Caco-2 (cell line): ENCODE measurements at regions not wholly inside any gene's neighbourhood (a gene's known extent, or its start where the extent isn't known, plus 50 kb on each side); places are given as distances from the start of the nearest gene placed in this dataset.

ENCODE experiments used
- BruUV-seq: library from RNA; stranded (reverse); fragments of 400-500 nt; replicated peaks from 2 replicates; lab custom pipeline; 2021; lab: Mats Ljungman, UMichigan
- CTCF ChIA-PET: fragments of 300-600 bp; sonication (Branson Sonifier 250); formaldehyde crosslinking; loops from one replicate; lab custom pipeline; 2022; ENCODE audit warnings: antibody characterized with exemption; lab: Charles Lee
- POLR2A ChIA-PET: fragments of 300-600 bp; sonication (Branson Sonifier 250); formaldehyde crosslinking; loops from one replicate; lab custom pipeline; 2022; ENCODE audit warnings: antibody characterized with exemption; lab: Charles Lee
- DNase-seq, 2 experiments: peaks; one replicate each; pipeline versions ENCODE4 v3.0.0 to v3.0.0-alpha.2; 2020 to 2022
- H3K27me3 ChIP-seq: replicated peaks from 2 replicates; pipeline ENCODE4 v1.6.0; 2011; ENCODE audit warnings: low read length; ENCODE audit not compliant: control insufficient read depth, insufficient read depth
- H3K36me3 ChIP-seq: 2 replicates; pipeline ENCODE4 v1.5.1; 2011; ENCODE audit warnings: low read length; ENCODE audit not compliant: control insufficient read depth, insufficient read depth
- H3K4me1 ChIP-seq: fragments of 250-450 bp; sonication (Bioruptor Pico); 2 replicates; pipeline ENCODE4 v1.5.1; 2020; ENCODE audit warnings: mild to moderate bottlenecking
- H3K4me3 ChIP-seq: 2 replicates; pipeline ENCODE4 v1.5.1; 2011; ENCODE audit warnings: low read depth, mild to moderate bottlenecking, control low read depth, low read length
- H3K9me3 ChIP-seq: fragments of 250-450 bp; sonication (Bioruptor Pico); 2 replicates; pipeline ENCODE4 v1.5.1; 2020; ENCODE audit warnings: mild to moderate bottlenecking, moderate library complexity
- H3K27ac Mint-ChIP-seq: one replicate; pipeline ENCODE4 v1.8.0; 2022; ENCODE audit warnings: mixed read lengths; ENCODE audit not compliant: unreplicated experiment
- H3K27me3 Mint-ChIP-seq: one replicate; pipeline ENCODE4 v1.8.0; 2022; ENCODE audit warnings: mixed read lengths; ENCODE audit not compliant: insufficient read depth, unreplicated experiment
- H3K36me3 Mint-ChIP-seq: one replicate; pipeline ENCODE4 v1.8.0; 2022; ENCODE audit warnings: mild to moderate bottlenecking, mixed read lengths; ENCODE audit not compliant: insufficient read depth, unreplicated experiment
- H3K4me1 Mint-ChIP-seq: one replicate; pipeline ENCODE4 v1.8.0; 2022; ENCODE audit warnings: low read depth, mixed read lengths; ENCODE audit not compliant: unreplicated experiment
- H3K4me3 Mint-ChIP-seq: one replicate; pipeline ENCODE4 v1.8.0; 2022; ENCODE audit warnings: mild to moderate bottlenecking, moderate library complexity, mixed read lengths; ENCODE audit not compliant: unreplicated experiment
- H3K9me3 Mint-ChIP-seq: one replicate; pipeline ENCODE4 v1.8.0; 2022; ENCODE audit warnings: mixed read lengths; ENCODE audit not compliant: unreplicated experiment
- CTCF ChIP-seq, 2 experiments: fragments of 200-600 bp in 1 of 2; IDR thresholded peaks; 1 replicate in 1 of 2; 2 replicates in 1 of 2; pipeline versions ENCODE4 v1.5.1 to v1.8.0; 2011 to 2022; ENCODE audit warnings: antibody characterized with exemption in 1 of 2, control low read depth in 1 of 2, inconsistent platforms in 1 of 2, low read depth in 1 of 2, low read length in 1 of 2, mild to moderate bottlenecking in 1 of 2, moderate library complexity in 1 of 2; ENCODE audit not compliant: insufficient read depth in 1 of 2, severe bottlenecking in 1 of 2, unreplicated experiment in 1 of 2
- intact Hi-C: fragments of 100-400 bp; cut with micrococcal nuclease; formaldehyde crosslinking; loops from one replicate; pipeline ENCODE4 v1.10.0; 2022; ENCODE audit not compliant: unreplicated experiment

- Mint-ChIP-seq H3K4me3 (no peak overlapping the region), H3K27me3 (no peaks in the 10 kb centered on the region), H3K9me3 (no peaks in the 10 kb centered on the region), H3K27ac (no peak overlapping the region), H3K36me3 (no peaks in the 10 kb centered on the region), H3K4me1 (no peaks in the 10 kb centered on the region)
- TF ChIP-seq CTCF (IDR thresholded peaks at IDR 0.05; ENCODE audit: insufficient read depth in 1 of 2, low read depth in 1 of 2, low read length in 1 of 2, severe bottlenecking in 1 of 2, unreplicated experiment in 1 of 2) = no peak
- intact Hi-C loops = no loop called here
- Histone ChIP-seq H3K27me3 (no peaks in the 10 kb centered on the region), H3K9me3 (no peaks in the 10 kb centered on the region), H3K36me3 (no peaks in the 10 kb centered on the region), H3K4me3 (no peak overlapping the region), H3K4me1 (no peaks in the 10 kb centered on the region)
- CTCF ChIA-PET = no interaction called here
- no peak for DNase-seq
- POLR2A ChIA-PET = no interaction called here
- BruUV-seq = no TSS peak
Observed at GRCh38 chr12:42683266-42683665, 93.7 kb upstream of the PRICKLE1 start.

GRCh38 chr12:42679466-42679865 is 89.9 kb upstream of the PRICKLE1 start:
- H3K9me3 Mint-ChIP-seq = peaks cover 1% of the 10 kb centered on the region
- no peaks in the 10 kb centered on the region for H3K4me1 Mint-ChIP-seq
- H3K36me3 Mint-ChIP-seq = no peaks in the 10 kb centered on the region
- no peak overlapping the region for H3K27ac Mint-ChIP-seq
- Histone ChIP-seq H3K4me3 (no peak overlapping the region), H3K4me1 (no peaks in the 10 kb centered on the region), H3K27me3 (no peaks in the 10 kb centered on the region), H3K36me3 (no peaks in the 10 kb centered on the region), H3K9me3 (0 out of 2 replicates have a peak, but pooled peaks cover 6% of the 10 kb centered on the region)
- DNase-seq = no peak
- ChIA-PET POLR2A (no interaction called here), CTCF (interaction anchor here (0.7 kb wide), 1 partner anchor 21 kb away, joined by 5 read pairs; no protein-coding TSS in a partner anchor)
- no peak for TF ChIP-seq CTCF (IDR thresholded peaks at IDR 0.05; ENCODE audit: insufficient read depth in 1 of 2, low read depth in 1 of 2, low read length in 1 of 2, severe bottlenecking in 1 of 2, unreplicated experiment in 1 of 2)
- BruUV-seq = no TSS peak
- intact Hi-C loops = no loop called here
- H3K27me3 Mint-ChIP-seq = no peaks in the 10 kb centered on the region
- no peak overlapping the region for H3K4me3 Mint-ChIP-seq

GRCh38 chr12:42677461-42677860 is 87.9 kb upstream of the PRICKLE1 start:
- Mint-ChIP-seq H3K27ac (no peak overlapping the region), H3K4me3 (no peak overlapping the region), H3K36me3 (no peaks in the 10 kb centered on the region), H3K4me1 (no peaks in the 10 kb centered on the region), H3K27me3 (no peaks in the 10 kb centered on the region), H3K9me3 (peaks cover 11% of the 10 kb centered on the region)
- no peaks in the 10 kb centered on the region for H3K36me3 ChIP-seq
- no TSS peak for BruUV-seq
- no peak overlapping the region for H3K4me3 ChIP-seq
- ChIA-PET POLR2A (no interaction called here), CTCF (no interaction called here)
- no peaks in the 10 kb centered on the region; the same call in 1 of the 2 replicates for H3K4me1 ChIP-seq
- intact Hi-C loops = no loop called here
- 0 out of 2 replicates have a peak, but pooled peaks cover 6% of the 10 kb centered on the region for H3K9me3 ChIP-seq
- no peak for DNase-seq
- H3K27me3 ChIP-seq = no peaks in the 10 kb centered on the region
- TF ChIP-seq CTCF (IDR thresholded peaks at IDR 0.05; ENCODE audit: insufficient read depth in 1 of 2, low read depth in 1 of 2, low read length in 1 of 2, severe bottlenecking in 1 of 2, unreplicated experiment in 1 of 2) = no peak
